ENCODE measurements at regions not wholly inside any gene's neighbourhood (a gene's known extent, or its start where the extent isn't known, plus 50 kb on each side); places are given as distances from the start of the nearest gene placed in this dataset.

DNA sequence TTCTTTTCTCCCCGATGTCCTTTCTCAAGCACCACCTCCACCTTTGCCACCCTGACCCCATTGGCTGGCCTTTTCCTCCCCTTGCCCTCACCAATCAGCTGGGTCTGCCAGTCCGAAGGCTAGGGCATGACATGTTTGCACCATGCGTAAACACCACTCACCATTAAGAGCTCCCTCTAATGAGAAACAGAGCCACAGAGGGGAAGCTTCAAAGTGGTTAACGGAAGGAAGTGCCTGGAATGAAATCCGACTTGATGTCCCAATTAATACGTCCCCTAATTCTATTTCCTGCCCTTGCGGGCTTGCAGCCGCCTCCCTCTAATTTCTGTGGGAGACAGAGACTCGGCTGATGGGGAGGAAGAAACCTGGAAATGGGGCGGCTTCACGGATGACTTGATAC lies 318.5 kb upstream of the TBX3 start (continued):
- TF ChIP-seq POLR2AphosphoS5 (IDR thresholded peaks at IDR 0.05; ENCODE audit: low read depth, low read length) = 0 out of 2 replicates have a peak, but pooled peaks have one; percentile 14
- TF ChIP-seq, protein P1, sequence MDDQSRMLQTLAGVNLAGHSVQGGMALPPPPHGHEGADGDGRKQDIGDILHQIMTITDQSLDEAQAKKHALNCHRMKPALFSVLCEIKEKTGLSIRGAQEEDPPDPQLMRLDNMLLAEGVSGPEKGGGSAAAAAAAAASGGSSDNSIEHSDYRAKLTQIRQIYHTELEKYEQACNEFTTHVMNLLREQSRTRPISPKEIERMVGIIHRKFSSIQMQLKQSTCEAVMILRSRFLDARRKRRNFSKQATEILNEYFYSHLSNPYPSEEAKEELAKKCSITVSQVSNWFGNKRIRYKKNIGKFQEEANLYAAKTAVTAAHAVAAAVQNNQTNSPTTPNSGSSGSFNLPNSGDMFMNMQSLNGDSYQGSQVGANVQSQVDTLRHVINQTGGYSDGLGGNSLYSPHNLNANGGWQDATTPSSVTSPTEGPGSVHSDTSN (IDR thresholded peaks at IDR 0.05) = no peak
- TF ChIP-seq NFIC (IDR thresholded peaks at IDR 0.05; ENCODE audit: borderline replicate concordance) = no peak
- no peak for TF ChIP-seq ELF1 (IDR thresholded peaks at IDR 0.05)
- TF ChIP-seq FOSL2 (IDR thresholded peaks at IDR 0.05; ENCODE audit: borderline replicate concordance, low read depth) = no peak
- TF ChIP-seq, protein P2, sequence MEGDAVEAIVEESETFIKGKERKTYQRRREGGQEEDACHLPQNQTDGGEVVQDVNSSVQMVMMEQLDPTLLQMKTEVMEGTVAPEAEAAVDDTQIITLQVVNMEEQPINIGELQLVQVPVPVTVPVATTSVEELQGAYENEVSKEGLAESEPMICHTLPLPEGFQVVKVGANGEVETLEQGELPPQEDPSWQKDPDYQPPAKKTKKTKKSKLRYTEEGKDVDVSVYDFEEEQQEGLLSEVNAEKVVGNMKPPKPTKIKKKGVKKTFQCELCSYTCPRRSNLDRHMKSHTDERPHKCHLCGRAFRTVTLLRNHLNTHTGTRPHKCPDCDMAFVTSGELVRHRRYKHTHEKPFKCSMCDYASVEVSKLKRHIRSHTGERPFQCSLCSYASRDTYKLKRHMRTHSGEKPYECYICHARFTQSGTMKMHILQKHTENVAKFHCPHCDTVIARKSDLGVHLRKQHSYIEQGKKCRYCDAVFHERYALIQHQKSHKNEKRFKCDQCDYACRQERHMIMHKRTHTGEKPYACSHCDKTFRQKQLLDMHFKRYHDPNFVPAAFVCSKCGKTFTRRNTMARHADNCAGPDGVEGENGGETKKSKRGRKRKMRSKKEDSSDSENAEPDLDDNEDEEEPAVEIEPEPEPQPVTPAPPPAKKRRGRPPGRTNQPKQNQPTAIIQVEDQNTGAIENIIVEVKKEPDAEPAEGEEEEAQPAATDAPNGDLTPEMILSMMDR (IDR thresholded peaks at IDR 0.05) = no peak
- no peak for TF ChIP-seq TEAD4 (IDR thresholded peaks at IDR 0.05; ENCODE audit: borderline replicate concordance, insufficient read depth)
- TF ChIP-seq RXRA (IDR thresholded peaks at IDR 0.05; ENCODE audit: borderline replicate concordance, low read depth) = no peak
- peak; percentile 28 for TF ChIP-seq RAD21 (IDR thresholded peaks at IDR 0.05; ENCODE audit: low read length)
- TF ChIP-seq CHD2 (IDR thresholded peaks at IDR 0.05; ENCODE audit: low read length, partially characterized antibody) = peak; percentile 80
- TF ChIP-seq, protein P3, sequence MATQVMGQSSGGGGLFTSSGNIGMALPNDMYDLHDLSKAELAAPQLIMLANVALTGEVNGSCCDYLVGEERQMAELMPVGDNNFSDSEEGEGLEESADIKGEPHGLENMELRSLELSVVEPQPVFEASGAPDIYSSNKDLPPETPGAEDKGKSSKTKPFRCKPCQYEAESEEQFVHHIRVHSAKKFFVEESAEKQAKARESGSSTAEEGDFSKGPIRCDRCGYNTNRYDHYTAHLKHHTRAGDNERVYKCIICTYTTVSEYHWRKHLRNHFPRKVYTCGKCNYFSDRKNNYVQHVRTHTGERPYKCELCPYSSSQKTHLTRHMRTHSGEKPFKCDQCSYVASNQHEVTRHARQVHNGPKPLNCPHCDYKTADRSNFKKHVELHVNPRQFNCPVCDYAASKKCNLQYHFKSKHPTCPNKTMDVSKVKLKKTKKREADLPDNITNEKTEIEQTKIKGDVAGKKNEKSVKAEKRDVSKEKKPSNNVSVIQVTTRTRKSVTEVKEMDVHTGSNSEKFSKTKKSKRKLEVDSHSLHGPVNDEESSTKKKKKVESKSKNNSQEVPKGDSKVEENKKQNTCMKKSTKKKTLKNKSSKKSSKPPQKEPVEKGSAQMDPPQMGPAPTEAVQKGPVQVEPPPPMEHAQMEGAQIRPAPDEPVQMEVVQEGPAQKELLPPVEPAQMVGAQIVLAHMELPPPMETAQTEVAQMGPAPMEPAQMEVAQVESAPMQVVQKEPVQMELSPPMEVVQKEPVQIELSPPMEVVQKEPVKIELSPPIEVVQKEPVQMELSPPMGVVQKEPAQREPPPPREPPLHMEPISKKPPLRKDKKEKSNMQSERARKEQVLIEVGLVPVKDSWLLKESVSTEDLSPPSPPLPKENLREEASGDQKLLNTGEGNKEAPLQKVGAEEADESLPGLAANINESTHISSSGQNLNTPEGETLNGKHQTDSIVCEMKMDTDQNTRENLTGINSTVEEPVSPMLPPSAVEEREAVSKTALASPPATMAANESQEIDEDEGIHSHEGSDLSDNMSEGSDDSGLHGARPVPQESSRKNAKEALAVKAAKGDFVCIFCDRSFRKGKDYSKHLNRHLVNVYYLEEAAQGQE (IDR thresholded peaks at IDR 0.05; ENCODE audit: low read depth, low read length) = no peak
- TF ChIP-seq RFX5 (IDR thresholded peaks at IDR 0.05; ENCODE audit: low read length) = 0 out of 2 replicates have a peak, but pooled peaks have one; percentile 27

DNA sequence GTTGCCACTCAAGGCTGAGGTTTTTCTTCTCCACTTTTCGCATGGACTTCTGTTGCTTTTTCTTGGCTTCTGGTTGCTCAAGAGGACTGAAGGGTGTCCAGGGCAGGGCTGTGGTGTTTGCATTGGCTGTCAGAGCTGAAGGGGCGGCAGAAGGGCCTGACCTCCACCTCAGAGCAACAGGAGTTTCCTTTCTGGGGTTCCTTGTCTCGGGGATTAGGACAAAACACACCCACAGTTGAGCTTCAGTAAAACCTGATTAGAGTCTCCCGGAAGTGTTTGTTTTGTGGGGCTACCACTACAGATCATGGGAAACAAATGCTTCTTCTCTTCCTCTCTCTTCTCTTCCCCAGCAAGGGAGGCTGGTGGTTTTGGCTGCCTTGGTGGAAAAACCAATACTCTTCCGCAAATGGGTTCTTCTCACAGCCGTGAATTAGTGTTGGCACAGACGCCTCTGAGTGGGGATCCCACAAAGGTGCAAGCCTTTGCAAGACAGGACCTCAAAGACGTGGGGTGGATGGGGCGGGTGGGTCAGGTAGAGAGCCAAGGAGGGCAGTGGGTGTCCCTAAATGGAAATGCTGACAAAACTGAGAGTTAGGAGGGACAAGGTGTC lies 317.7 kb upstream of the TBX3 start:
- no peaks in the 10 kb centered on the region for H3K27me3 ChIP-seq (ENCODE audit: insufficient read depth)
- no peak overlapping the region for H2AFZ ChIP-seq (ENCODE audit: low read depth)
- no peaks in the 10 kb centered on the region for H3K9me3 ChIP-seq
- no peak overlapping the region for H3K9ac ChIP-seq
- peak overlapping the region in 1 of 2 experiments; percentile 80; a peak in 2 of 4 replicates for H3K27ac ChIP-seq (ENCODE audit: low read depth in 2 of 2, low read length in 1 of 2)
- ChIA-PET POLR2A (interaction anchor here (1.3 kb wide), 2 partner anchors 9 to 317 kb away, joined by 4 to 6 read pairs; partner anchors contain the start of gene TBX3), CTCF (interaction anchor here (1.4 kb wide), 2 partner anchors 318 to 452 kb away, joined by 4 to 7 read pairs; partner anchors contain the start of gene TBX3)
- no peak overlapping the region for H3K4me3 ChIP-seq (ENCODE audit: low read depth in 2 of 2, low read length in 1 of 2)
- H3K79me2 ChIP-seq (ENCODE audit: insufficient read depth) = no peaks in the 10 kb centered on the region
- no peaks in the 10 kb centered on the region for H3K36me3 ChIP-seq (replicated peaks in 1 of 2; ENCODE audit: control insufficient read depth in 1 of 2, insufficient read depth in 2 of 2, low read length in 1 of 2)
- 72% methylated on average over 9 of the region's 9 CpGs for WGBS (ENCODE audit: low lambda C conversion rate)
- H3F3A ChIP-seq (replicated peaks; ENCODE audit: insufficient read depth) = no peaks in the 10 kb centered on the region
- no peaks in the 10 kb centered on the region for H4K20me1 ChIP-seq (ENCODE audit: insufficient read depth)
- TF ChIP-seq RAD21 (IDR thresholded peaks at IDR 0.05; ENCODE audit: low read length) (no peak), EZH2phosphoT487 (IDR thresholded peaks at IDR 0.05; ENCODE audit: borderline replicate concordance, low read depth) (no peak), FOSL2 (IDR thresholded peaks at IDR 0.05; ENCODE audit: borderline replicate concordance, low read depth) (no peak), NFIC (IDR thresholded peaks at IDR 0.05; ENCODE audit: borderline replicate concordance) (no peak), YY1 (IDR thresholded peaks at IDR 0.05; ENCODE audit: low read depth) (no peak)
- TF ChIP-seq, protein P1 (IDR thresholded peaks at IDR 0.05) = no peak
- no peaks in the 10 kb centered on the region for H3K9me2 ChIP-seq
- no peak for DNase-seq
- peaks cover 0 to 18% of the 10 kb centered on the region in 2 experiments; a peak in 2 of 4 replicates for H3K4me1 ChIP-seq (ENCODE audit: control insufficient read depth in 1 of 2, insufficient read depth in 2 of 2, low read depth in 1 of 2, low read length in 1 of 2)
- no peak overlapping the region for H3K4me2 ChIP-seq

Data from SK-N-SH (cell line).